HEK293 (cell line): ENCODE measurements at regions not wholly inside any gene's neighbourhood (a gene's known extent, or its start where the extent isn't known, plus 50 kb on each side); places are given as distances from the start of the nearest gene placed in this dataset.
"Not testable (repeated sequence)": the region's sequence is repeated elsewhere in the genome, so short reads cannot be mapped to it uniquely, and the experiment has no call there.

ENCODE experiments used
- MYNN ChIP-seq: fragments of 450-650 bp; formaldehyde crosslinking; IDR thresholded peaks from 2 replicates; pipeline ENCODE4 v1.5.1; 2016; ENCODE audit warnings: missing biosample characterization, missing genetic modification characterization, borderline replicate concordance
- OSR2 ChIP-seq: fragments of 450-650 bp; formaldehyde crosslinking; IDR thresholded peaks from 2 replicates; pipeline ENCODE4 v1.5.1; 2016; ENCODE audit warnings: missing biosample characterization, missing genetic modification characterization
- PRDM1 ChIP-seq: fragments of 450-650 bp; formaldehyde crosslinking; IDR thresholded peaks from 2 replicates; pipeline ENCODE4; 2016; ENCODE audit warnings: missing biosample characterization, missing genetic modification characterization
- SP2 ChIP-seq: fragments of 450-650 bp; formaldehyde crosslinking; IDR thresholded peaks from 2 replicates; pipeline ENCODE4 v1.5.1; 2016; ENCODE audit warnings: missing biosample characterization, missing genetic modification characterization
- ZBTB49 ChIP-seq: fragments of 450-650 bp; formaldehyde crosslinking; IDR thresholded peaks from 2 replicates; pipeline ENCODE4 v1.5.1; 2016; ENCODE audit warnings: missing biosample characterization, missing genetic modification characterization, low read depth
- ZBTB7A ChIP-seq: fragments of 450-650 bp; formaldehyde crosslinking; IDR thresholded peaks from 2 replicates; pipeline ENCODE4 v1.5.1; 2016; ENCODE audit warnings: low read depth, missing biosample characterization, missing genetic modification characterization
- ZNF133 ChIP-seq: fragments of 450-650 bp; formaldehyde crosslinking; IDR thresholded peaks from 2 replicates; pipeline ENCODE4 v1.5.1; 2016; ENCODE audit warnings: missing biosample characterization, missing genetic modification characterization
- ZNF23 ChIP-seq: fragments of 450-650 bp; formaldehyde crosslinking; IDR thresholded peaks from 2 replicates; pipeline ENCODE4 v1.5.1; 2016; ENCODE audit warnings: missing biosample characterization, missing genetic modification characterization, borderline replicate concordance
- ZNF302 ChIP-seq: fragments of 450-650 bp; formaldehyde crosslinking; IDR thresholded peaks from 2 replicates; pipeline ENCODE4 v1.5.1; 2016; ENCODE audit warnings: missing biosample characterization, missing genetic modification characterization, low read depth
- ZNF473 ChIP-seq: fragments of 450-650 bp; formaldehyde crosslinking; IDR thresholded peaks from 2 replicates; pipeline ENCODE4 v1.5.1; 2017; ENCODE audit warnings: missing biosample characterization, missing genetic modification characterization
- ZNF660 ChIP-seq: fragments of 450-650 bp; IDR thresholded peaks from 2 replicates; pipeline ENCODE4 v1.5.1; 2018; ENCODE audit warnings: missing biosample characterization, mild to moderate bottlenecking, missing genetic modification characterization
- TF ChIP-seq, protein P1 (sequence below): fragments of 450-650 bp; formaldehyde crosslinking; IDR thresholded peaks from 2 replicates; pipeline ENCODE4 v1.5.1; 2016; ENCODE audit warnings: missing biosample characterization, missing genetic modification characterization

DNA sequence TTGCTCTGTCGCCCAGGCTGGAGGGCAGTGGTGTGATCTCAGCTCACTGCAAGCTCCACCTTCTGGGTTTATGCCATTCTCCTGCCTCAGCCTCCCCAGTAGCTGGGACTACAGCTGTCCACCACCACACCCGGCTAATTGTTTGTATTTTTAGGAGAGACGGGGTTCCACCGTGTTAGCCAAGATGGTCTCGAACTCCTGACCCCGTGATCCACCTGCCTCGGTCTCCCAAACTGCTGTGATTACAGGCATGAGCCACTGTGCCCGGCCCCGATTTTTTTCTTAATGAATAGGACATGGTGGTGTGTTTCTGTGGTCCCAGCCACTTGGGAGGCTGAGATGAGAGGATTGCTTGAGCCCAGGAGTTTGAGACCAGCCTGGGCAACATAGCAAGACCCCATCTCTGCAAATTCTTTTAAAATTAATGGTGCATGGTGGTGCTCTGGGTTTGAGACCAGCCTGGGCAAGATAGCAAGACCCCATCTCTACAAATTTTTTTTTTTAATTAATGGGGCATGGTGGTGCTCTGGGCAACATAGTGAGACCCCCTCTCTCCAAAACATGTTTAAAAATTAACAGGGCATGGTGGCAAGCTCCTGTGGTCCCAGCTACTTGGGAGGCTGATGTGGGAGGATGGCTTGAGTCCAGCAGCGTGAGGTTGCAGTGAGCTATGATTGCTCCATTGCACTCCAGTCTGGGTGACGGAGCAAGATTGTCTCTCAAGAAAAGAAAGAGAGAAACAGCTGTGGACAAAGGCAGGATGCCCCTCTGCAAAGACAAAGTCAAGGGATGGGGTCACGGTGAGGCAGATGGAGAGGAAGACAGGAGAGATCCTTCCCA lies 4497.2 kb upstream of the OR11H1 start:
- TF ChIP-seq, protein P1, sequence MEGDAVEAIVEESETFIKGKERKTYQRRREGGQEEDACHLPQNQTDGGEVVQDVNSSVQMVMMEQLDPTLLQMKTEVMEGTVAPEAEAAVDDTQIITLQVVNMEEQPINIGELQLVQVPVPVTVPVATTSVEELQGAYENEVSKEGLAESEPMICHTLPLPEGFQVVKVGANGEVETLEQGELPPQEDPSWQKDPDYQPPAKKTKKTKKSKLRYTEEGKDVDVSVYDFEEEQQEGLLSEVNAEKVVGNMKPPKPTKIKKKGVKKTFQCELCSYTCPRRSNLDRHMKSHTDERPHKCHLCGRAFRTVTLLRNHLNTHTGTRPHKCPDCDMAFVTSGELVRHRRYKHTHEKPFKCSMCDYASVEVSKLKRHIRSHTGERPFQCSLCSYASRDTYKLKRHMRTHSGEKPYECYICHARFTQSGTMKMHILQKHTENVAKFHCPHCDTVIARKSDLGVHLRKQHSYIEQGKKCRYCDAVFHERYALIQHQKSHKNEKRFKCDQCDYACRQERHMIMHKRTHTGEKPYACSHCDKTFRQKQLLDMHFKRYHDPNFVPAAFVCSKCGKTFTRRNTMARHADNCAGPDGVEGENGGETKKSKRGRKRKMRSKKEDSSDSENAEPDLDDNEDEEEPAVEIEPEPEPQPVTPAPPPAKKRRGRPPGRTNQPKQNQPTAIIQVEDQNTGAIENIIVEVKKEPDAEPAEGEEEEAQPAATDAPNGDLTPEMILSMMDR, result not testable (repeated sequence)
- not testable (repeated sequence) for TF ChIP-seq ZNF473 (tag by site-specific recombination); MYNN (tag by site-specific recombination); PRDM1 (tag by site-specific recombination); SP2; ZNF302 (tag by site-specific recombination); ZNF133; ZNF23 (tag by site-specific recombination); ZNF660 (tag by site-specific recombination); OSR2 (tag by site-specific recombination); ZBTB7A; ZBTB49 (tag by site-specific recombination)
